GM18505 (cell line): ENCODE measurements at regions not wholly inside any gene's neighbourhood (a gene's known extent, or its start where the extent isn't known, plus 50 kb on each side); places are given as distances from the start of the nearest gene placed in this dataset.

Experiments used
- ATAC-seq: cut with Tn5 transposase; IDR thresholded peaks from one replicate; pipeline ENCODE4 v1.9.1; 2021; ENCODE audit not compliant: unreplicated experiment
- POLR2A ChIP-seq: IDR thresholded peaks from 4 replicates; pipeline ENCODE4 v1.6.1; 2011; ENCODE audit warnings: borderline replicate concordance; ENCODE audit not compliant: insufficient read depth, insufficient read length; ENCODE audit errors: extremely low read depth

DNA sequence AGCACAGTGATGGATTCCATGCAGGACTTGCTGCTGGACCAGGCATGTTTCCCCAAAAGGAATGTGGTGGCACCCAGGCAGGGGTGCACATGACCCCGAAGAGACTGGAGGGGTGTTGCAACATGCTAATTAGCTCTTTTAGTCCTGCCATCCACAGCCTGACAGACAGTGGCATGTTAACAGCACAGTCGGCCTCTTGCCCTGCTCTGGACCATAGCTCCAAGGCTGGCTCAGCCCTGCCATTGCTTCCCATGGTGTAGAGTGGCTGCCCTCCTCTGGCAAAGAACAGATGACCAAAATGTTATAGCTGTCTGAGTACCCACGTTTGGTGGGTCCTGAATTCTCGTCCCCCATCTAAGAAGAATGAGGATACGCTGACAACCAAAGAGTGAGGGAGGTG, 736.4 kb upstream of the PTPRD start:
- ATAC-seq = no peak
- no peak for TF ChIP-seq POLR2A

GRCh38 chr9:11352612-11353011, 739.8 kb upstream of the PTPRD start:
- ATAC-seq = no peak
- no peak for TF ChIP-seq POLR2A

GRCh38 chr9:11356067-11356466, 743.3 kb upstream of the PTPRD start:
- no peak for ATAC-seq
- TF ChIP-seq POLR2A = no peak

DNA sequence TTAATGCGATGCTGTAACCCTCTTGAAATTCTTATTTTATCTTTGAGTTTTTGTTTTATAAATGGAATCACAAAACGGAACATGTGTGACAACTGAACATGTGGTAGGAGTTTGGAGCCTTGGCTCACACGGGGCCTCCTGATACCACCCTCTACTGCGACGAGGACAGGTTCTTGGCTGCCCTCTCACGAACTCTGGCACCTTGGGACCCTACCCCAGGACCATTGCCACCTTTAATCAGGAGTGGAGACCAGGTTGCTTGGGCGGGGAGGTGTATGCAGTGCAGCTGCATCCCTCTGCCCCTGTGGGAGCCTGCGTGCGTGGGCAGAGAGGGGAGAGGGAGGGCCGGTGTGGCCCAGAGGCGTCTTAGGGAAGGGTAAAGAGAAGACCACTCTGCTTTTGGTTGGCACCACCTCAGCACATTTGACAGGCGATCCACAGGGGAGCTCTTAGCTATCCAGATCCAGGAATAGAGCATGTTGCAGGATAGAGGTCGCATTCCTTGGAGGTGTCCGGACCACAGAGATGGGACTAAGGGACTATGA, 753.9 kb upstream of the PTPRD start:
- TF ChIP-seq POLR2A = no peak
- ATAC-seq = no peak

- no peak for TF ChIP-seq POLR2A
- ATAC-seq = no peak
These were observed 762.1 kb upstream of the PTPRD start for GRCh38 chr9:11374926-11375325.

DNA sequence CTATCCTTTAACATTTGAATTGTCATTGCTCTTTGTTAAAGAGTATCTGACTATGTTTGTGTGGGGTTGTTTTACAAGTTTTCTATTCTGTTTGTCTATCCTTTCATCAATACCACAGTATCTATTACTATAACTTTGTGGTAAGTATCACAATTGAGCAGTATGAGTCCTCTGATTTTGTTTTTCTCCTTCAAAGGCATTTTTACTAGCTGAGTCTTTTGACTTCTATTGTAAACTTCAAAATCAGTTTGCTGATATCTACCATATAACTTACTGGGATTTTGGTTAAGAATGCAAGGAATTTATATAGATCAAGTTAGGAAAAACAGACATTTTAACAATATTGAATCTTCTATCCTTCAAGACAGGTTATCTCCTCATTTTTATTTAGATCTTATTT, 789.8 kb upstream of the PTPRD start:
- no peak for TF ChIP-seq POLR2A
- no peak for ATAC-seq

GRCh38 chr9:11414241-11414640, 801.4 kb upstream of the PTPRD start:
- no peak for TF ChIP-seq POLR2A
- no peak for ATAC-seq

DNA sequence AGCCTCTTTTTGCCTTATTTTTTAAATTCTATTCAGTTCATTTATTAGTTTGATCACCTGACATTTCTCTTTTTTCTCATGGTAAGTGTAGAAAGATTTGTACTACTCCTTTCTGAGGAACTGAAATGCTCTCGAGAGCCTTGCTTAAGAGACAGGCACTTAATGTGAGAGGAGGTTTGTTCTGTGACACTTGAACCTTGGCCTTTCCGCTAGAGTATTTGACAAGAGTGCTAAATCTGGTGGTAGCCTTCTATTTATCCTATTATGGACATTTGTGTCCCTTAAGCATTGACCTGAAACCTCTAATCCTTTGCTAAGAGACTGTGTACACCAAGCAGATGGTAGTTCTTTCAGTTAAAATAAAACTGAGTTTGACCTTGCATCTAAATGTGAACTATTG, 805.0 kb upstream of the PTPRD start:
- no peak for ATAC-seq

GRCh38 chr9:11431490-11431889, 818.7 kb upstream of the PTPRD start:
- no peak for TF ChIP-seq POLR2A

More for the DNA sequence above, 805.0 kb upstream of the PTPRD start:
- TF ChIP-seq POLR2A = no peak

DNA sequence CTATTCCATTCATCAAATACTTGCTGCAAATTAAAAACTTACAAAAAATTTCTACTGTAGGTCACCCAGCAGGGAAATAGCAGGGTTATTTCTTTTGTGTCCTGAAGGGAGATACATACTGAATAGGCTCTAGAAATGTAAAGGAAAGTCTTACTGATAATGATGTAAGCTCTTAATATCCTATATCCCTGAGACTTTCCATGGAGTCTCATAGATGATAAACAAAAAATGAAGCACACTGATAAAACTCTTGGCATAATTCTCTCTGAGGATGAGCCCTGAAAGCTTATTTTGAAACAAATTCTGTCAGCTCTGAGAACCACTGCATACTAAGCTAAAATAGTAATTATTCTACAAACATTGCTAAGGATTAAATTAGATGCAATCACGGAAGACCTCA, 819.6 kb upstream of the PTPRD start:
- ATAC-seq = no peak
- TF ChIP-seq POLR2A = no peak

More at GRCh38 chr9:11431490-11431889, 818.7 kb upstream of the PTPRD start:
- no peak for ATAC-seq

GRCh38 chr9:11443631-11444030, 830.8 kb upstream of the PTPRD start:
- no peak for TF ChIP-seq POLR2A
- ATAC-seq = no peak

GRCh38 chr9:11457825-11458790, 845.3 kb upstream of the PTPRD start:
- ATAC-seq = no peak
- no peak for TF ChIP-seq POLR2A

DNA sequence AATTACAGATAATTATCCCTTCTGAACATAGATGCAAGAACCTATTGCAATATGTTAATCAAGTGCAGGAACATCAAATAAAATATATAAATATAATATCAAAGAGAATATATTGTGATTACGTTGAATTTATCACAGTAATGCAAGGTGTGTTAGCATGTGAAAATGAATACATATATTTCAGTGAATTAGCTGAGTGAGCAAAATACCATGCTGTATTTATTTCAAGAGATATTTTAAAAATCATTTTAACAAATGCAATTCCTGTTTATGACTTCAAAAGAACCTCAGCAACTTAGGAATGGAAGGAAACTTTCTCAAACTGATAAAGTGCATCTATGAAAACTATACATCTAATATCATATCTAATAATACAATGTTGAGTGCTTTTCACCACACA, 856.9 kb upstream of the PTPRD start:
- ATAC-seq = no peak
- TF ChIP-seq POLR2A = no peak

GRCh38 chr9:11471321-11471720, 858.5 kb upstream of the PTPRD start:
- TF ChIP-seq POLR2A = no peak
- no peak for ATAC-seq
